GM19239 (cell line): ENCODE measurements at regions not wholly inside any gene's neighbourhood (a gene's known extent, or its start where the extent isn't known, plus 50 kb on each side); places are given as distances from the start of the nearest gene placed in this dataset.
"Not testable (repeated sequence)": the region's sequence is repeated elsewhere in the genome, so short reads cannot be mapped to it uniquely, and the experiment has no call there.

Experiments
- DNase-seq: peaks from one replicate; pipeline ENCODE4 v3.0.0; 2011; ENCODE audit warnings: low spot score; ENCODE audit not compliant: insufficient read length
- FAIRE-seq: peaks from 2 replicates; lab custom pipeline; 2011; peaks lifted over from hg19 to GRCh38; lab: Jason Lieb, UNC

GRCh38 chr4:108425988-108426387 lies 194.4 kb upstream of the RPL34 start:
- DNase-seq (no peak), FAIRE-seq (no peak)

- FAIRE-seq (no peak), DNase-seq (no peak)
Observed at GRCh38 chr4:108417923-108418322, 202.5 kb upstream of the RPL34 start.

- DNase-seq (no peak), FAIRE-seq (no peak)
Observed at GRCh38 chr4:108416831-108417230, 203.5 kb upstream of the RPL34 start.

GRCh38 chr4:108415389-108415788 lies 205.0 kb upstream of the RPL34 start:
- no peak for FAIRE-seq
- DNase-seq = no peak

- DNase-seq (no peak), FAIRE-seq (no peak)
Observed at GRCh38 chr4:108411836-108412235, 208.5 kb upstream of the RPL34 start.

GRCh38 chr4:108409691-108410090 lies 210.7 kb upstream of the RPL34 start:
- not testable (repeated sequence) for FAIRE-seq, DNase-seq

- FAIRE-seq (no peak), DNase-seq (no peak)
Observed at GRCh38 chr4:108405586-108405985, 214.8 kb upstream of the RPL34 start.

GRCh38 chr4:108400309-108400708 lies 220.1 kb upstream of the RPL34 start:
- DNase-seq (no peak), FAIRE-seq (no peak)

GRCh38 chr4:108399610-108400265 lies 220.6 kb upstream of the RPL34 start:
- FAIRE-seq (no peak), DNase-seq (no peak)

GRCh38 chr4:108398836-108399235 lies 221.5 kb upstream of the RPL34 start:
- FAIRE-seq (no peak), DNase-seq (no peak)

- FAIRE-seq = no peak
- DNase-seq = no peak
Observed at GRCh38 chr4:108398316-108398715, 222.1 kb upstream of the RPL34 start.

GRCh38 chr4:108397850-108398249 lies 222.5 kb upstream of the RPL34 start:
- DNase-seq = no peak
- FAIRE-seq = no peak

- FAIRE-seq (no peak), DNase-seq (no peak)
Observed at GRCh38 chr4:108396900-108397497, 223.4 kb upstream of the RPL34 start.

GRCh38 chr4:108395786-108396185 lies 224.6 kb upstream of the RPL34 start:
- no peak for FAIRE-seq

GRCh38 chr4:108393890-108394472 lies 225.2 kb upstream of the LEF1 start:
- DNase-seq (no peak), FAIRE-seq (no peak)

More at GRCh38 chr4:108395786-108396185, 224.6 kb upstream of the RPL34 start:
- DNase-seq = no peak

- DNase-seq (no peak), FAIRE-seq (no peak)
Observed at GRCh38 chr4:108391701-108392455, 223.1 kb upstream of the LEF1 start.

GRCh38 chr4:108385076-108385475 lies 216.3 kb upstream of the LEF1 start:
- FAIRE-seq = no peak

GRCh38 chr4:108384544-108384943 lies 215.8 kb upstream of the LEF1 start:
- DNase-seq = no peak
- FAIRE-seq = no peak

More at GRCh38 chr4:108385076-108385475, 216.3 kb upstream of the LEF1 start:
- no peak for DNase-seq

GRCh38 chr4:108383157-108383556 lies 214.4 kb upstream of the LEF1 start:
- DNase-seq (no peak), FAIRE-seq (no peak)

- no peak for FAIRE-seq
Observed at GRCh38 chr4:108382751-108383150, 214.0 kb upstream of the LEF1 start.

GRCh38 chr4:108378164-108378563 lies 209.4 kb upstream of the LEF1 start:
- no peak for FAIRE-seq
- no peak for DNase-seq

More at GRCh38 chr4:108382751-108383150, 214.0 kb upstream of the LEF1 start:
- DNase-seq = no peak
